ENCODE measurements at regions not wholly inside any gene's neighbourhood (a gene's known extent, or its start where the extent isn't known, plus 50 kb on each side); places are given as distances from the start of the nearest gene placed in this dataset.

DNA sequence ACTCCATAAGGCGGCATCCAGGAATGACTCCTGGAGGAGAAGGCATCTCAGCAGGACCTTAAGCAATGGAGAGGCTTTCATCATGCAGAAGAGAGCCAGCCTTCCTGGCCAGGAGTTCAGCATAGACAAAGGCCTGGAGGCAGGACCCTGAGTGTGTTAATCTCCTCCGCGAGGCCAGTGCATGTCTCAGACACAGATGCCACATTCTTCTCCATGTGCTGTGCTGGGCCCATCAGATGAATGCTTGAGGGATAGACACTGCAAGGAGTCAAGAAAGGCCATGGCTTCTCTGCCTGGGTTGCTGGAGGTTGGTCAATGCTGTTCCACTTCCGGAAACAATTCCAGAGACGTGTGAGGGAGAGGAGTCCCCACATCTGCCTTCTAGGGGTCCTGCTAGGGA is 147.5 kb downstream of the IRX5 start:
- no peaks in the 10 kb centered on the region for H3K9me1 ChIP-seq (ENCODE audit: control insufficient read depth, extremely low read depth, insufficient read depth, low read length)
- no peak overlapping the region for H2AFZ ChIP-seq (ENCODE audit: control insufficient read depth, low read length)
- H4K20me1 ChIP-seq (ENCODE audit: control insufficient read depth, extremely low read depth, insufficient read depth, low read length), result no peaks in the 10 kb centered on the region
- TF ChIP-seq EZH2 (IDR thresholded peaks at IDR 0.05; ENCODE audit: low read length), result no peak
- TF ChIP-seq, protein P1, sequence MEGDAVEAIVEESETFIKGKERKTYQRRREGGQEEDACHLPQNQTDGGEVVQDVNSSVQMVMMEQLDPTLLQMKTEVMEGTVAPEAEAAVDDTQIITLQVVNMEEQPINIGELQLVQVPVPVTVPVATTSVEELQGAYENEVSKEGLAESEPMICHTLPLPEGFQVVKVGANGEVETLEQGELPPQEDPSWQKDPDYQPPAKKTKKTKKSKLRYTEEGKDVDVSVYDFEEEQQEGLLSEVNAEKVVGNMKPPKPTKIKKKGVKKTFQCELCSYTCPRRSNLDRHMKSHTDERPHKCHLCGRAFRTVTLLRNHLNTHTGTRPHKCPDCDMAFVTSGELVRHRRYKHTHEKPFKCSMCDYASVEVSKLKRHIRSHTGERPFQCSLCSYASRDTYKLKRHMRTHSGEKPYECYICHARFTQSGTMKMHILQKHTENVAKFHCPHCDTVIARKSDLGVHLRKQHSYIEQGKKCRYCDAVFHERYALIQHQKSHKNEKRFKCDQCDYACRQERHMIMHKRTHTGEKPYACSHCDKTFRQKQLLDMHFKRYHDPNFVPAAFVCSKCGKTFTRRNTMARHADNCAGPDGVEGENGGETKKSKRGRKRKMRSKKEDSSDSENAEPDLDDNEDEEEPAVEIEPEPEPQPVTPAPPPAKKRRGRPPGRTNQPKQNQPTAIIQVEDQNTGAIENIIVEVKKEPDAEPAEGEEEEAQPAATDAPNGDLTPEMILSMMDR (optimal IDR thresholded peaks at IDR 0.05 in 1 of 3, IDR thresholded peaks at IDR 0.05 in 1 of 3, conservative IDR thresholded peaks at IDR 0.05 in 1 of 3; ENCODE audit: extremely low read depth in 1 of 3, insufficient read depth in 2 of 3, low read length in 3 of 3), result no peak
- no peaks in the 10 kb centered on the region for H3K27me3 ChIP-seq (ENCODE audit: control insufficient read depth, extremely low read depth, insufficient read depth, low read length)
- H3K27ac ChIP-seq (ENCODE audit: control insufficient read depth, insufficient read depth, low read length), result no peak overlapping the region
- no peak overlapping the region for H3K4me2 ChIP-seq (ENCODE audit: control insufficient read depth, extremely low read depth, insufficient read depth, low read depth, low read length)
- dilution Hi-C loops (cut with MboI; ENCODE audit: extremely low pct_ligation_motif_present, low sequenced_read_pairs), result no loop called here
- no peaks in the 10 kb centered on the region for H3K79me2 ChIP-seq (ENCODE audit: control insufficient read depth, insufficient read depth, low read length)
- no peaks in the 10 kb centered on the region for H3K4me1 ChIP-seq (ENCODE audit: control insufficient read depth, extremely low read depth, insufficient read depth, low read length)
- DNase-seq (ENCODE audit: low read depth, low spot score) (no peak), FAIRE-seq (no peak)
- no peaks in the 10 kb centered on the region for H3K36me3 ChIP-seq (ENCODE audit: control insufficient read depth in 2 of 2, extremely low read depth in 1 of 2, insufficient read depth in 2 of 2, low read length in 2 of 2)
- no peak overlapping the region for H3K4me3 ChIP-seq (ENCODE audit: control insufficient read depth in 2 of 3, extremely low read depth in 1 of 3, insufficient read depth in 2 of 3, low read depth in 1 of 3, low read length in 3 of 3)
- no peak overlapping the region for H3K9ac ChIP-seq (ENCODE audit: control insufficient read depth, extremely low read depth, insufficient read depth, low read length)
- no peaks in the 10 kb centered on the region for H3K9me3 ChIP-seq (ENCODE audit: control insufficient read depth, low read depth, low read length)

- Histone ChIP-seq H2AFZ (ENCODE audit: control insufficient read depth, low read length) (no peak overlapping the region), H3K36me3 (ENCODE audit: control insufficient read depth in 2 of 2, extremely low read depth in 1 of 2, insufficient read depth in 2 of 2, low read length in 2 of 2) (no peaks in the 10 kb centered on the region), H3K9me3 (ENCODE audit: control insufficient read depth, low read depth, low read length) (no peaks in the 10 kb centered on the region), H3K27me3 (ENCODE audit: control insufficient read depth, extremely low read depth, insufficient read depth, low read length) (no peaks in the 10 kb centered on the region), H3K9me1 (ENCODE audit: control insufficient read depth, extremely low read depth, insufficient read depth, low read length) (no peaks in the 10 kb centered on the region), H4K20me1 (ENCODE audit: control insufficient read depth, extremely low read depth, insufficient read depth, low read length) (no peaks in the 10 kb centered on the region), H3K4me3 (ENCODE audit: control insufficient read depth in 2 of 3, extremely low read depth in 1 of 3, insufficient read depth in 2 of 3, low read depth in 1 of 3, low read length in 3 of 3) (no peak overlapping the region), H3K9ac (ENCODE audit: control insufficient read depth, extremely low read depth, insufficient read depth, low read length) (no peak overlapping the region), H3K79me2 (ENCODE audit: control insufficient read depth, insufficient read depth, low read length) (no peaks in the 10 kb centered on the region), H3K4me1 (ENCODE audit: control insufficient read depth, extremely low read depth, insufficient read depth, low read length) (no peaks in the 10 kb centered on the region), H3K27ac (ENCODE audit: control insufficient read depth, insufficient read depth, low read length) (no peak overlapping the region), H3K4me2 (ENCODE audit: control insufficient read depth, extremely low read depth, insufficient read depth, low read depth, low read length) (no peak overlapping the region)
- TF ChIP-seq EZH2 (IDR thresholded peaks at IDR 0.05; ENCODE audit: low read length), result no peak
- TF ChIP-seq, protein P1 (optimal IDR thresholded peaks at IDR 0.05 in 1 of 3, IDR thresholded peaks at IDR 0.05 in 1 of 3, conservative IDR thresholded peaks at IDR 0.05 in 1 of 3; ENCODE audit: extremely low read depth in 1 of 3, insufficient read depth in 2 of 3, low read length in 3 of 3), result no peak
- dilution Hi-C loops (cut with MboI; ENCODE audit: extremely low pct_ligation_motif_present, low sequenced_read_pairs), result no loop called here
- no peak for DNase-seq (ENCODE audit: low read depth, low spot score)
- no peak for FAIRE-seq
These were observed 148.2 kb downstream of the IRX5 start for GRCh38 chr16:55078699-55079410.
